OCI-LY1 (cell line): ENCODE measurements at regions not wholly inside any gene's neighbourhood (a gene's known extent, or its start where the extent isn't known, plus 50 kb on each side); places are given as distances from the start of the nearest gene placed in this dataset.

Source experiments
- H2AFZ ChIP-seq: fragments of 200-600 bp; sonication (generic), shearing (Covaris generic); 2 replicates; pipeline ENCODE4 v1.6.0; 2014; ENCODE audit warnings: antibody characterized with exemption, mild to moderate bottlenecking, low read length
- H3F3A ChIP-seq: fragments of 200-600 bp; sonication (generic), shearing (Covaris generic); 2 replicates; pipeline ENCODE4 v1.6.0; 2014; ENCODE audit warnings: mild to moderate bottlenecking, antibody characterized with exemption, low read length, moderate library complexity; ENCODE audit not compliant: insufficient read depth
- H3K27ac ChIP-seq: fragments of 200-600 bp; sonication (generic); 2 replicates; pipeline ENCODE4 v1.5.1; 2014; ENCODE audit warnings: low read length, mixed run types, mild to moderate bottlenecking, low read depth; ENCODE audit not compliant: poor library complexity, severe bottlenecking
- H3K27me3 ChIP-seq: fragments of 200-600 bp; sonication (generic); 2 replicates; pipeline ENCODE4 v1.6.0; 2014; ENCODE audit warnings: antibody characterized with exemption, mild to moderate bottlenecking, low read length, moderate library complexity; ENCODE audit not compliant: insufficient read depth
- H3K36me3 ChIP-seq: fragments of 200-600 bp; sonication (generic); 2 replicates; pipeline ENCODE4 v1.6.1; 2014; ENCODE audit warnings: mild to moderate bottlenecking, antibody characterized with exemption, low read length, moderate library complexity, mixed read lengths; ENCODE audit not compliant: insufficient read depth
- H3K4me1 ChIP-seq: fragments of 200-600 bp; sonication (generic); 2 replicates; pipeline ENCODE4 v1.5.1; 2014; ENCODE audit warnings: mild to moderate bottlenecking, low read length, moderate library complexity; ENCODE audit not compliant: insufficient read depth, severe bottlenecking
- H3K4me2 ChIP-seq: fragments of 200-600 bp; sonication (generic), shearing (Covaris generic); 2 replicates; pipeline ENCODE4 v1.6.1; 2014; ENCODE audit warnings: low read length
- H3K4me3 ChIP-seq: fragments of 200-600 bp; sonication (generic); 2 replicates; pipeline ENCODE4 v1.5.1; 2014; ENCODE audit warnings: low read length, low read depth, mild to moderate bottlenecking, mixed read lengths; ENCODE audit not compliant: poor library complexity, severe bottlenecking
- H3K79me2 ChIP-seq: fragments of 200-600 bp; shearing (Covaris generic); 2 replicates; pipeline ENCODE4 v1.6.1; 2016; ENCODE audit warnings: mixed run types, low read length, mixed read lengths; ENCODE audit not compliant: insufficient read depth
- H3K9ac ChIP-seq: fragments of 200-600 bp; sonication (generic), shearing (Covaris generic); 2 replicates; pipeline ENCODE4 v1.6.1; 2014; ENCODE audit warnings: mild to moderate bottlenecking, low read length, mixed read lengths
- H3K9me2 ChIP-seq: fragments of 200-600 bp; sonication (generic), shearing (Covaris generic); 2 replicates; pipeline ENCODE4 v1.6.1; 2014; ENCODE audit warnings: low read depth, mild to moderate bottlenecking, low read length, mixed read lengths
- H3K9me3 ChIP-seq: fragments of 200-600 bp; shearing (Covaris generic); 2 replicates; pipeline ENCODE4 v1.6.1; 2014; ENCODE audit warnings: low read length, mixed read lengths
- H4K20me1 ChIP-seq: fragments of 200-600 bp; sonication (generic), shearing (Covaris generic); 2 replicates; pipeline ENCODE4 v1.6.0; 2016; ENCODE audit warnings: mild to moderate bottlenecking, low read length; ENCODE audit not compliant: insufficient read depth
- EZH2 ChIP-seq: fragments of 200-600 bp; sonication (generic), shearing (Covaris generic); IDR thresholded peaks from 2 replicates; pipeline ENCODE4 v1.8.0; 2017; ENCODE audit warnings: borderline replicate concordance, mixed run types, mild to moderate bottlenecking, antibody characterized with exemption, low read length, moderate library complexity, mixed read lengths
- TF ChIP-seq, protein P1 (sequence below): fragments of 200-600 bp; sonication (generic), shearing (Covaris generic); IDR thresholded peaks from 2 replicates; pipeline ENCODE4 v1.5.1; 2017; ENCODE audit warnings: mild to moderate bottlenecking, antibody characterized with exemption, low read length, moderate library complexity, mixed read lengths

DNA sequence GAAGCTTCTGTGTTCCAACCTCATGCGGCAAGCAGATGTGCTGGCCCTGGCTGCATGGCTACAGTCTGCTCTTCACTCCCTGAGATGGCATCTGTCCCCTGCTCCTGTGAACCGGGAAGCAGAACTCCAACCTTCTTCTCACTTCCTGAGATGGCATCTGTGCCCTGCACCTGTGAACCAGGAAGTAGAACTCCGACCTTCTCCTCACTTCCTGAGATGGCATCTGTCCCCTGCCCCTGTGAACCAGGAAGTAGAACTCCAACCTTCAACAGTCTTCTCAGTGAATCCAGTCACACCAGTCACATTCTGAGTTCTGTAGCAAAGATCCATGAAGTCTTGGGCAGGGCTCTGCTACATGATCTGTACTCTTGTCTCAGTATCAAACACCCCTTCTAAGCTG lies 887.2 kb upstream of the KLHL29 start:
- Histone ChIP-seq H2AFZ (peak overlapping the region; percentile 63; the same call in 1 of the 2 replicates), H3K4me1 (no peaks in the 10 kb centered on the region)

DNA sequence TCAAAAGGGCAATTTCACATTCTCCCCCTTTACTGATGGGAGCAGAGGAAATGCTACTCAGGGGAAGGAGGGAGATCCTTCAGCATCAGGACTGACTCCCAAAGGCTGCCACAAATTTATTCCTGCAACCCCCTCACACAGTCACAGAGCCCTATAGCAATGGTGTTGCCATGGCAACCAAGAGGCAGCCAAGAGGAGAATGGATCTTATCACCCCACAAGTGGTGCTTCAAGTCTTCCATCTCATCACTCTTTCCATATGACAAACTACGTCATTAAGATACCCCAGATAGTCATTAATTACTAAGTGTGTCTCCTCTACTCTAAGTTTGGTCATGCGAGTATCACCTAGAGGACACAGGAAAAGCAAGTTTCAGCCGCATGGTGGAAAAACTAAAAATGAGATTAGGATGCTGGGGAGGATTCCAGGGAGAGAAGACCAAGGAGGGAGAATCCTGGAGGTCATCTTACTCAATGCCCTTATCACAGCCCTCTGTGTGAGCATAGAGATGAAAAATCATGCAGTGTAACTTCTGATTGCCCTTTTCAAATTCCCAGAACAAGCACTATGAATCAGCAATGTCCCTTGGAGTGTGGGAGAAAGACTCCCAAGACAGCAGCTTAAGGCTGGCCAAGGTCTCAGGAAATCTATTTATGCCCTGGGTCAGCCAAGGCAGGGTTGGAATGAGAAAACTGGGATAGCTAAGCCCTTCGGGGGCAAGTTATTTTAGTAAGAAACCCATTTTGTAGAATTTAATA lies 885.7 kb upstream of the KLHL29 start:
- TF ChIP-seq, protein P1, sequence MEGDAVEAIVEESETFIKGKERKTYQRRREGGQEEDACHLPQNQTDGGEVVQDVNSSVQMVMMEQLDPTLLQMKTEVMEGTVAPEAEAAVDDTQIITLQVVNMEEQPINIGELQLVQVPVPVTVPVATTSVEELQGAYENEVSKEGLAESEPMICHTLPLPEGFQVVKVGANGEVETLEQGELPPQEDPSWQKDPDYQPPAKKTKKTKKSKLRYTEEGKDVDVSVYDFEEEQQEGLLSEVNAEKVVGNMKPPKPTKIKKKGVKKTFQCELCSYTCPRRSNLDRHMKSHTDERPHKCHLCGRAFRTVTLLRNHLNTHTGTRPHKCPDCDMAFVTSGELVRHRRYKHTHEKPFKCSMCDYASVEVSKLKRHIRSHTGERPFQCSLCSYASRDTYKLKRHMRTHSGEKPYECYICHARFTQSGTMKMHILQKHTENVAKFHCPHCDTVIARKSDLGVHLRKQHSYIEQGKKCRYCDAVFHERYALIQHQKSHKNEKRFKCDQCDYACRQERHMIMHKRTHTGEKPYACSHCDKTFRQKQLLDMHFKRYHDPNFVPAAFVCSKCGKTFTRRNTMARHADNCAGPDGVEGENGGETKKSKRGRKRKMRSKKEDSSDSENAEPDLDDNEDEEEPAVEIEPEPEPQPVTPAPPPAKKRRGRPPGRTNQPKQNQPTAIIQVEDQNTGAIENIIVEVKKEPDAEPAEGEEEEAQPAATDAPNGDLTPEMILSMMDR: no peak
- TF ChIP-seq EZH2: no peak
- no peaks in the 10 kb centered on the region for H3K4me1 ChIP-seq
- H3K4me3 ChIP-seq: no peak overlapping the region
- H2AFZ ChIP-seq: no peak overlapping the region
- H3K9me2 ChIP-seq: no peaks in the 10 kb centered on the region
- H3K27me3 ChIP-seq: no peaks in the 10 kb centered on the region
- H3K4me2 ChIP-seq: no peak overlapping the region
- H3K27ac ChIP-seq: no peak overlapping the region
- no peaks in the 10 kb centered on the region for H3F3A ChIP-seq
- H3K79me2 ChIP-seq: no peaks in the 10 kb centered on the region
- no peaks in the 10 kb centered on the region for H3K36me3 ChIP-seq
- no peak overlapping the region for H3K9ac ChIP-seq
- no peaks in the 10 kb centered on the region for H4K20me1 ChIP-seq
- 0 out of 2 replicates have a peak, but pooled peaks cover 2% of the 10 kb centered on the region for H3K9me3 ChIP-seq

More for the DNA sequence above, 887.2 kb upstream of the KLHL29 start:
- Histone ChIP-seq H4K20me1 (no peaks in the 10 kb centered on the region), H3K9me2 (no peaks in the 10 kb centered on the region), H3K9ac (no peak overlapping the region), H3K4me2 (peak overlapping the region; percentile 24; the same call in 1 of the 2 replicates), H3K36me3 (no peaks in the 10 kb centered on the region), H3F3A (no peaks in the 10 kb centered on the region), H3K27ac (no peak overlapping the region), H3K9me3 (0 out of 2 replicates have a peak, but pooled peaks cover 2% of the 10 kb centered on the region), H3K4me3 (no peak overlapping the region), H3K79me2 (no peaks in the 10 kb centered on the region), H3K27me3 (no peaks in the 10 kb centered on the region)
- TF ChIP-seq EZH2: no peak
- TF ChIP-seq, protein P1: no peak

DNA sequence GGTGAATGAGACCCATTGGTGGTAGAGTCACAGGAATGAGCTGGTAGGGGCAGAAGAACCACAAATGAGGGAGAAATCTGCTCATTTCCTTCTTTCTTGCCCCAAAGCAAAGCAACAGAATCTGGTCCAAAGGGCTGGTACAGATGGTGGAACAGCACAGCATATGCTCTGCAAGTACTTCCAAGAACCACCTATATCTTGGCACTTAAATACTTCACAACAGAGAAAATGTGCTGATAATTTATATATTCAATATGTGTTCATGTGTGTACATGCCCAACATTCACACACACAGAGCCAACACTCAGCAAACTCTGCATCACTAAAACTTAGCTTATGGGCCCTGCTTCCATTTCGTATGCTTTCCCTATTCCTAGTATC lies 884.4 kb upstream of the KLHL29 start:
- Histone ChIP-seq H4K20me1 (no peaks in the 10 kb centered on the region), H3K4me3 (no peak overlapping the region), H3K4me1 (no peaks in the 10 kb centered on the region), H3K9me3 (0 out of 2 replicates have a peak, but pooled peaks cover 2% of the 10 kb centered on the region), H2AFZ (no peak overlapping the region), H3K27ac (no peak overlapping the region), H3K9me2 (no peaks in the 10 kb centered on the region), H3K27me3 (no peaks in the 10 kb centered on the region), H3K9ac (no peak overlapping the region), H3K4me2 (no peak overlapping the region), H3K36me3 (no peaks in the 10 kb centered on the region), H3K79me2 (no peaks in the 10 kb centered on the region), H3F3A (no peaks in the 10 kb centered on the region)
- TF ChIP-seq, protein P1: no peak
- no peak for TF ChIP-seq EZH2
